Sigmoid colon (tissue), 4 donors: ENCODE measurements at regions not wholly inside any gene's neighbourhood (a gene's known extent, or its start where the extent isn't known, plus 50 kb on each side); places are given as distances from the start of the nearest gene placed in this dataset.

Source experiments
- CTCF ChIP-seq, 4 experiments: fragments of 450-650 bp in 3 of 4; fragments of 200-600 bp in 1 of 4; IDR thresholded peaks; one replicate each; pipeline ENCODE4 v1.5.1; 2016 to 2019; ENCODE audit warnings: antibody characterized with exemption in 4 of 4, mild to moderate bottlenecking in 3 of 4, moderate library complexity in 2 of 4
- EP300 ChIP-seq, 4 donors: sonication (generic); formaldehyde crosslinking; IDR thresholded peaks; one replicate each; pipeline ENCODE4 v1.6.1; 2017; ENCODE audit warnings: antibody characterized with exemption in 4 of 4
- POLR2A ChIP-seq, 2 donors: fragments of 450-650 bp; IDR thresholded peaks; one replicate each; pipeline ENCODE4 v1.6.1; 2016; ENCODE audit warnings: antibody characterized with exemption in 2 of 2, mild to moderate bottlenecking in 2 of 2, moderate library complexity in 2 of 2
- POLR2AphosphoS5 ChIP-seq, 4 donors: sonication (generic); formaldehyde crosslinking; IDR thresholded peaks; one replicate each; pipeline ENCODE4 v1.6.1; 2017; ENCODE audit warnings: antibody characterized with exemption in 4 of 4

GRCh38 chr5:124686239-124687004, 60.0 kb downstream of the ZNF608 start:
- TF ChIP-seq POLR2A (IDR thresholded peaks at IDR 0.05) (no peak), CTCF (IDR thresholded peaks at IDR 0.05) (no peak), POLR2AphosphoS5 (IDR thresholded peaks at IDR 0.05) (no peak), EP300 (IDR thresholded peaks at IDR 0.05) (no peak)
